ENCODE measurements at regions not wholly inside any gene's neighbourhood (a gene's known extent, or its start where the extent isn't known, plus 50 kb on each side); places are given as distances from the start of the nearest gene placed in this dataset.

- H2AK5ac ChIP-seq (ENCODE audit: low read length): no peak overlapping the region
- no peak for DNase-seq
- H4K12ac ChIP-seq (ENCODE audit: low read depth, low read length): no peak overlapping the region
- H2AFZ ChIP-seq (ENCODE audit: insufficient read depth, low read length, poor library complexity): no peak overlapping the region
- H2BK120ac ChIP-seq (ENCODE audit: insufficient read depth, low read length, poor library complexity): no peak overlapping the region
- no peaks in the 10 kb centered on the region for H3K4me1 ChIP-seq (ENCODE audit: control insufficient read depth in 1 of 2, insufficient read depth in 2 of 2, low read length in 2 of 2)
- H4K8ac ChIP-seq (ENCODE audit: low read depth, low read length): no peak overlapping the region
- no peak overlapping the region for H3K23ac ChIP-seq (ENCODE audit: low read length)
- no peaks in the 10 kb centered on the region for H3K36me3 ChIP-seq (ENCODE audit: control insufficient read depth in 1 of 2, insufficient read depth in 2 of 2, low read length in 2 of 2)
- no peaks in the 10 kb centered on the region for H3K79me1 ChIP-seq (ENCODE audit: low read length)
- H3K27ac ChIP-seq (ENCODE audit: low read depth, low read length): no peak overlapping the region
- H2BK5ac ChIP-seq (ENCODE audit: low read depth, low read length, poor library complexity): no peak overlapping the region
- H3K4me3 ChIP-seq (ENCODE audit: low read depth, low read length): no peak overlapping the region
- no peaks in the 10 kb centered on the region for H3K79me2 ChIP-seq (ENCODE audit: control insufficient read depth, insufficient read depth, low read length, poor library complexity)
- H3K4ac ChIP-seq (ENCODE audit: low read depth, low read length): no peak overlapping the region
- H2BK12ac ChIP-seq (ENCODE audit: low read length): no peak overlapping the region
- no peak overlapping the region for H3K18ac ChIP-seq (ENCODE audit: low read length)
- no peak overlapping the region for H4K91ac ChIP-seq (ENCODE audit: low read depth, low read length)
- H3K27me3 ChIP-seq (ENCODE audit: insufficient read depth, low read length): no peaks in the 10 kb centered on the region
- no peak overlapping the region for H3K14ac ChIP-seq (ENCODE audit: low read length)
- no peak overlapping the region for H3K9ac ChIP-seq (ENCODE audit: low read length)
- no peaks in the 10 kb centered on the region for H3K9me3 ChIP-seq (ENCODE audit: insufficient read depth, low read depth, low read length)
- WGBS (ENCODE audit: extremely low coverage, insufficient coverage, insufficient read length): no CpG with 5 or more reads among the region's 1 CpG
- H3K4me2 ChIP-seq (ENCODE audit: low read length): no peak overlapping the region
These were observed 56.9 kb upstream of the C3orf49 start for GRCh38 chr3:63762180-63762579.

GRCh38 chr3:63762934-63763550 lies 56.1 kb upstream of the C3orf49 start:
- H3K9me3 ChIP-seq (ENCODE audit: insufficient read depth, low read depth, low read length): no peaks in the 10 kb centered on the region
- H3K79me1 ChIP-seq (ENCODE audit: low read length): no peaks in the 10 kb centered on the region
- H2BK120ac ChIP-seq (ENCODE audit: insufficient read depth, low read length, poor library complexity): no peak overlapping the region
- no peak overlapping the region for H2AFZ ChIP-seq (ENCODE audit: insufficient read depth, low read length, poor library complexity)
- H3K9ac ChIP-seq (ENCODE audit: low read length): no peak overlapping the region
- no peak for DNase-seq
- no peak overlapping the region for H2AK5ac ChIP-seq (ENCODE audit: low read length)
- no peak overlapping the region for H3K27ac ChIP-seq (ENCODE audit: low read depth, low read length)
- H4K12ac ChIP-seq (ENCODE audit: low read depth, low read length): no peak overlapping the region
- no peak overlapping the region for H2BK5ac ChIP-seq (ENCODE audit: low read depth, low read length, poor library complexity)
- H3K18ac ChIP-seq (ENCODE audit: low read length): no peak overlapping the region
- no peak overlapping the region for H3K14ac ChIP-seq (ENCODE audit: low read length)
- H3K4me3 ChIP-seq (ENCODE audit: low read depth, low read length): no peak overlapping the region
- no peaks in the 10 kb centered on the region for H3K79me2 ChIP-seq (ENCODE audit: control insufficient read depth, insufficient read depth, low read length, poor library complexity)
- no CpG with 5 or more reads among the region's 5 CpGs for WGBS (ENCODE audit: extremely low coverage, insufficient coverage, insufficient read length)
- H3K27me3 ChIP-seq (ENCODE audit: insufficient read depth, low read length): no peaks in the 10 kb centered on the region
- no peak overlapping the region for H4K91ac ChIP-seq (ENCODE audit: low read depth, low read length)
- no peak overlapping the region for H4K8ac ChIP-seq (ENCODE audit: low read depth, low read length)
- H3K4ac ChIP-seq (ENCODE audit: low read depth, low read length): no peak overlapping the region
- no peak overlapping the region for H3K4me2 ChIP-seq (ENCODE audit: low read length)
- no peaks in the 10 kb centered on the region for H3K36me3 ChIP-seq (ENCODE audit: control insufficient read depth in 1 of 2, insufficient read depth in 2 of 2, low read length in 2 of 2)
- H3K23ac ChIP-seq (ENCODE audit: low read length): no peak overlapping the region
- H2BK12ac ChIP-seq (ENCODE audit: low read length): no peak overlapping the region
- H3K4me1 ChIP-seq (ENCODE audit: control insufficient read depth in 1 of 2, insufficient read depth in 2 of 2, low read length in 2 of 2): no peaks in the 10 kb centered on the region

- Histone ChIP-seq H4K8ac (ENCODE audit: low read depth, low read length) (no peak overlapping the region), H3K27me3 (ENCODE audit: insufficient read depth, low read length) (no peaks in the 10 kb centered on the region), H2BK12ac (ENCODE audit: low read length) (no peak overlapping the region), H3K9me3 (ENCODE audit: insufficient read depth, low read depth, low read length) (no peaks in the 10 kb centered on the region), H3K4ac (ENCODE audit: low read depth, low read length) (no peak overlapping the region), H2AK5ac (ENCODE audit: low read length) (no peak overlapping the region), H3K18ac (ENCODE audit: low read length) (no peak overlapping the region), H3K79me2 (ENCODE audit: control insufficient read depth, insufficient read depth, low read length, poor library complexity) (no peaks in the 10 kb centered on the region), H3K4me1 (ENCODE audit: control insufficient read depth in 1 of 2, insufficient read depth in 2 of 2, low read length in 2 of 2) (no peaks in the 10 kb centered on the region), H3K79me1 (ENCODE audit: low read length) (no peaks in the 10 kb centered on the region), H3K23ac (ENCODE audit: low read length) (no peak overlapping the region), H3K14ac (ENCODE audit: low read length) (no peak overlapping the region), H2AFZ (ENCODE audit: insufficient read depth, low read length, poor library complexity) (no peak overlapping the region), H3K4me3 (ENCODE audit: low read depth, low read length) (no peak overlapping the region), H2BK5ac (ENCODE audit: low read depth, low read length, poor library complexity) (no peak overlapping the region), H3K36me3 (ENCODE audit: control insufficient read depth in 1 of 2, insufficient read depth in 2 of 2, low read length in 2 of 2) (no peaks in the 10 kb centered on the region), H3K27ac (ENCODE audit: low read depth, low read length) (no peak overlapping the region), H3K9ac (ENCODE audit: low read length) (no peak overlapping the region), H4K12ac (ENCODE audit: low read depth, low read length) (no peak overlapping the region), H3K4me2 (ENCODE audit: low read length) (no peak overlapping the region), H4K91ac (ENCODE audit: low read depth, low read length) (no peak overlapping the region), H2BK120ac (ENCODE audit: insufficient read depth, low read length, poor library complexity) (no peak overlapping the region)
- DNase-seq: no peak
- no CpG with 5 or more reads among the region's 7 CpGs for WGBS (ENCODE audit: extremely low coverage, insufficient coverage, insufficient read length)
These were observed 54.6 kb upstream of the C3orf49 start for GRCh38 chr3:63764511-63764910.

GRCh38 chr3:63766261-63766660 lies 52.8 kb upstream of the C3orf49 start:
- H3K79me1 ChIP-seq (ENCODE audit: low read length): no peaks in the 10 kb centered on the region
- H3K27ac ChIP-seq (ENCODE audit: low read depth, low read length): no peak overlapping the region
- no peak overlapping the region for H4K91ac ChIP-seq (ENCODE audit: low read depth, low read length)
- H3K18ac ChIP-seq (ENCODE audit: low read length): no peak overlapping the region
- no peak overlapping the region for H3K4ac ChIP-seq (ENCODE audit: low read depth, low read length)
- no peak overlapping the region for H2BK5ac ChIP-seq (ENCODE audit: low read depth, low read length, poor library complexity)
- no peak overlapping the region for H2AK5ac ChIP-seq (ENCODE audit: low read length)
- H2BK12ac ChIP-seq (ENCODE audit: low read length): no peak overlapping the region
- no peaks in the 10 kb centered on the region for H3K27me3 ChIP-seq (ENCODE audit: insufficient read depth, low read length)
- DNase-seq: no peak
- WGBS (ENCODE audit: extremely low coverage, insufficient coverage, insufficient read length): no CpG with 5 or more reads among the region's 5 CpGs
- H3K79me2 ChIP-seq (ENCODE audit: control insufficient read depth, insufficient read depth, low read length, poor library complexity): no peaks in the 10 kb centered on the region
- H3K9ac ChIP-seq (ENCODE audit: low read length): no peak overlapping the region
- H3K14ac ChIP-seq (ENCODE audit: low read length): no peak overlapping the region
- H4K8ac ChIP-seq (ENCODE audit: low read depth, low read length): no peak overlapping the region
- no peaks in the 10 kb centered on the region for H3K9me3 ChIP-seq (ENCODE audit: insufficient read depth, low read depth, low read length)
- H2AFZ ChIP-seq (ENCODE audit: insufficient read depth, low read length, poor library complexity): no peak overlapping the region
- H3K4me2 ChIP-seq (ENCODE audit: low read length): no peak overlapping the region
- no peak overlapping the region for H4K12ac ChIP-seq (ENCODE audit: low read depth, low read length)
- no peak overlapping the region for H3K4me3 ChIP-seq (ENCODE audit: low read depth, low read length)
- H3K23ac ChIP-seq (ENCODE audit: low read length): no peak overlapping the region
- no peaks in the 10 kb centered on the region for H3K36me3 ChIP-seq (ENCODE audit: control insufficient read depth in 1 of 2, insufficient read depth in 2 of 2, low read length in 2 of 2)
- H3K4me1 ChIP-seq (ENCODE audit: control insufficient read depth in 1 of 2, insufficient read depth in 2 of 2, low read length in 2 of 2): no peaks in the 10 kb centered on the region
- no peak overlapping the region for H2BK120ac ChIP-seq (ENCODE audit: insufficient read depth, low read length, poor library complexity)

Data from trophoblast cell (in vitro differentiated cells and primary cell).